PFSK-1 (cell line): ENCODE measurements at regions not wholly inside any gene's neighbourhood (a gene's known extent, or its start where the extent isn't known, plus 50 kb on each side); places are given as distances from the start of the nearest gene placed in this dataset.

Experiments used
- POLR2AphosphoS5 ChIP-seq: IDR thresholded peaks from 2 replicates; pipeline ENCODE4 v1.6.1; 2012; ENCODE audit warnings: low read depth, mild to moderate bottlenecking, control low read depth, low read length, moderate library complexity
- SIN3A ChIP-seq: IDR thresholded peaks from 2 replicates; pipeline ENCODE4 v1.6.1; 2012; ENCODE audit warnings: mild to moderate bottlenecking, low read length, moderate library complexity, borderline replicate concordance; ENCODE audit not compliant: insufficient read depth
- TAF1 ChIP-seq: IDR thresholded peaks from 2 replicates; pipeline ENCODE4 v1.6.1; 2012; ENCODE audit warnings: low read length, control low read depth, borderline replicate concordance; ENCODE audit not compliant: insufficient read depth
- TF ChIP-seq, protein P1 (sequence below), 2 experiments: IDR thresholded peaks; 2 replicates each; pipeline versions ENCODE4 v1.6.1 to v1.8.0; 2011 to 2012; ENCODE audit warnings: low read depth in 2 of 2, low read length in 2 of 2, control low read depth in 1 of 2, inconsistent platforms in 1 of 2, mild to moderate bottlenecking in 1 of 2, moderate library complexity in 1 of 2; ENCODE audit not compliant: insufficient read depth in 1 of 2

- no peak for TF ChIP-seq SIN3A
- TF ChIP-seq, protein P1, sequence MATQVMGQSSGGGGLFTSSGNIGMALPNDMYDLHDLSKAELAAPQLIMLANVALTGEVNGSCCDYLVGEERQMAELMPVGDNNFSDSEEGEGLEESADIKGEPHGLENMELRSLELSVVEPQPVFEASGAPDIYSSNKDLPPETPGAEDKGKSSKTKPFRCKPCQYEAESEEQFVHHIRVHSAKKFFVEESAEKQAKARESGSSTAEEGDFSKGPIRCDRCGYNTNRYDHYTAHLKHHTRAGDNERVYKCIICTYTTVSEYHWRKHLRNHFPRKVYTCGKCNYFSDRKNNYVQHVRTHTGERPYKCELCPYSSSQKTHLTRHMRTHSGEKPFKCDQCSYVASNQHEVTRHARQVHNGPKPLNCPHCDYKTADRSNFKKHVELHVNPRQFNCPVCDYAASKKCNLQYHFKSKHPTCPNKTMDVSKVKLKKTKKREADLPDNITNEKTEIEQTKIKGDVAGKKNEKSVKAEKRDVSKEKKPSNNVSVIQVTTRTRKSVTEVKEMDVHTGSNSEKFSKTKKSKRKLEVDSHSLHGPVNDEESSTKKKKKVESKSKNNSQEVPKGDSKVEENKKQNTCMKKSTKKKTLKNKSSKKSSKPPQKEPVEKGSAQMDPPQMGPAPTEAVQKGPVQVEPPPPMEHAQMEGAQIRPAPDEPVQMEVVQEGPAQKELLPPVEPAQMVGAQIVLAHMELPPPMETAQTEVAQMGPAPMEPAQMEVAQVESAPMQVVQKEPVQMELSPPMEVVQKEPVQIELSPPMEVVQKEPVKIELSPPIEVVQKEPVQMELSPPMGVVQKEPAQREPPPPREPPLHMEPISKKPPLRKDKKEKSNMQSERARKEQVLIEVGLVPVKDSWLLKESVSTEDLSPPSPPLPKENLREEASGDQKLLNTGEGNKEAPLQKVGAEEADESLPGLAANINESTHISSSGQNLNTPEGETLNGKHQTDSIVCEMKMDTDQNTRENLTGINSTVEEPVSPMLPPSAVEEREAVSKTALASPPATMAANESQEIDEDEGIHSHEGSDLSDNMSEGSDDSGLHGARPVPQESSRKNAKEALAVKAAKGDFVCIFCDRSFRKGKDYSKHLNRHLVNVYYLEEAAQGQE (IDR thresholded peaks at IDR 0.05; ENCODE audit: insufficient read depth in 1 of 2, low read depth in 2 of 2, low read length in 2 of 2) = no peak
- no peak for TF ChIP-seq POLR2AphosphoS5
- TF ChIP-seq TAF1 = no peak
Observed at GRCh38 chr12:67459173-67459572, 189.4 kb upstream of the DYRK2 start.
